DND-41 (cell line): ENCODE measurements at regions not wholly inside any gene's neighbourhood (a gene's known extent, or its start where the extent isn't known, plus 50 kb on each side); places are given as distances from the start of the nearest gene placed in this dataset.
"Not testable (repeated sequence)": the region's sequence is repeated elsewhere in the genome, so short reads cannot be mapped to it uniquely, and the experiment has no call there.

Experiments used
- EZH2 ChIP-seq: IDR thresholded peaks from 3 replicates; pipeline ENCODE4 v1.6.1; 2012; ENCODE audit warnings: borderline replicate concordance, low read depth, mild to moderate bottlenecking, moderate library complexity, low read length, inconsistent platforms; ENCODE audit not compliant: severe bottlenecking
- TF ChIP-seq, protein P1 (sequence below): IDR thresholded peaks from 2 replicates; pipeline ENCODE4 v1.5.1; 2012; ENCODE audit warnings: borderline replicate concordance, low read length, moderate library complexity, mild to moderate bottlenecking; ENCODE audit not compliant: poor library complexity, severe bottlenecking; ENCODE audit errors: extremely low read depth

DNA sequence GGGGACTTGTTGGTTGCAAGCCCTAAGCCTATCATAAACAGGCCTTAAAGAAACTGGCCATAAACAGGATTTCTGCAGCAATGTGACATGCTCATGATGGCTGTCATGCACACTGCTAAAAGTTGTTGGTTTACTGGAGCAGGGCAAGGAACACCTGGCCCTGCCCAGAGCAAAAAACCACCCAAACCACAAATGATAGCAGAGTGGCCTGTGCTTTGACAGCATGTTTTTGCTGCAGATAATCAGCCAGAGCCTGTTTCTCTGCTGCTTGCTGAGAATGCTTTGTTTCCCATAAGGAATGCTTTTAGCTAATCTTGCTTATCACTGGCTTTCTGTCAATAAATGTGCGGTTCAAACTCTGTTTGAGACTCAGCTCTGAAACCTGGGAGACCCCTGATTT, 144.9 kb upstream of the ZNF91 start:
- TF ChIP-seq EZH2 = not testable (repeated sequence)
- TF ChIP-seq, protein P1, sequence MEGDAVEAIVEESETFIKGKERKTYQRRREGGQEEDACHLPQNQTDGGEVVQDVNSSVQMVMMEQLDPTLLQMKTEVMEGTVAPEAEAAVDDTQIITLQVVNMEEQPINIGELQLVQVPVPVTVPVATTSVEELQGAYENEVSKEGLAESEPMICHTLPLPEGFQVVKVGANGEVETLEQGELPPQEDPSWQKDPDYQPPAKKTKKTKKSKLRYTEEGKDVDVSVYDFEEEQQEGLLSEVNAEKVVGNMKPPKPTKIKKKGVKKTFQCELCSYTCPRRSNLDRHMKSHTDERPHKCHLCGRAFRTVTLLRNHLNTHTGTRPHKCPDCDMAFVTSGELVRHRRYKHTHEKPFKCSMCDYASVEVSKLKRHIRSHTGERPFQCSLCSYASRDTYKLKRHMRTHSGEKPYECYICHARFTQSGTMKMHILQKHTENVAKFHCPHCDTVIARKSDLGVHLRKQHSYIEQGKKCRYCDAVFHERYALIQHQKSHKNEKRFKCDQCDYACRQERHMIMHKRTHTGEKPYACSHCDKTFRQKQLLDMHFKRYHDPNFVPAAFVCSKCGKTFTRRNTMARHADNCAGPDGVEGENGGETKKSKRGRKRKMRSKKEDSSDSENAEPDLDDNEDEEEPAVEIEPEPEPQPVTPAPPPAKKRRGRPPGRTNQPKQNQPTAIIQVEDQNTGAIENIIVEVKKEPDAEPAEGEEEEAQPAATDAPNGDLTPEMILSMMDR = not testable (repeated sequence)
